Breast epithelium (tissue), 3 donors: ENCODE measurements at regions not wholly inside any gene's neighbourhood (a gene's known extent, or its start where the extent isn't known, plus 50 kb on each side); places are given as distances from the start of the nearest gene placed in this dataset.

Experiments used
- POLR2A ChIP-seq: fragments of 450-650 bp; IDR thresholded peaks from one replicate; pipeline ENCODE4 v1.6.1; 2016; ENCODE audit warnings: antibody characterized with exemption, mild to moderate bottlenecking, moderate library complexity
- TF ChIP-seq, protein P1 (sequence below), 3 donors: fragments of 450-650 bp; IDR thresholded peaks; one replicate each; pipeline ENCODE4 v1.5.1; 2016 to 2017; ENCODE audit warnings: antibody characterized with exemption in 3 of 3, mild to moderate bottlenecking in 3 of 3, moderate library complexity in 3 of 3

DNA sequence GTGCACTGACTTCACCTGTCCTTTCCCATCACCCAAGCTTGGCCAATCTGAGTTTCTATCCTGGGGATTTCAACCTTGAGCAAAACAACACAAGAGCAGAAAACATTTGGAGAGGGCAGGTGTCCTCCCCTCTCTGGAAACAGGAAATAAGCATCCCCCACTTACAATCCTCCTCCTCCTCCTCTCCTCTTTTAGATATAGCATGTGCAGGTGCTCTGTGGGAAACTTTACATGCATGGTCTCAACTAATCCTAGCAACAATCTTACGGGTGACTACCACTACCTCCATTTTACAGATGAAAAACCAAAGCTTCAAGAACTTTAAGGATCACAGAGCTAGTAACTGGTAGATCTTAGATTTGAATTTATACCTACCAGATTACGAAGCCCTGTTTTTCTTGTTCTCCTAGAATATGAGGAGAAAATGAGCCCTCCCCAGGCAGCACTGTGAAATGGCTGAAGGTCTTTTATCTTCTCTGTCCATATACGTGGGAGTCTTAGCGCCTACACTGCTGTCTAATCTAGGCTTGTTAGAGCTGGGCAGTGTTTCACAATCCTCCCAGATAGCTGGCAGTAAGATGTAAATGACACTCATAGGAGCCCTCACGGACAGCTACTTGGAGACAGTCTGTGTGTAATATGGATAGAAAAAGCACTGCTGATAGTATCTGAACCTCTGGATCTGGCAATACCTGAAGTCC, 301.2 kb upstream of the PROK2 start:
- TF ChIP-seq, protein P1, sequence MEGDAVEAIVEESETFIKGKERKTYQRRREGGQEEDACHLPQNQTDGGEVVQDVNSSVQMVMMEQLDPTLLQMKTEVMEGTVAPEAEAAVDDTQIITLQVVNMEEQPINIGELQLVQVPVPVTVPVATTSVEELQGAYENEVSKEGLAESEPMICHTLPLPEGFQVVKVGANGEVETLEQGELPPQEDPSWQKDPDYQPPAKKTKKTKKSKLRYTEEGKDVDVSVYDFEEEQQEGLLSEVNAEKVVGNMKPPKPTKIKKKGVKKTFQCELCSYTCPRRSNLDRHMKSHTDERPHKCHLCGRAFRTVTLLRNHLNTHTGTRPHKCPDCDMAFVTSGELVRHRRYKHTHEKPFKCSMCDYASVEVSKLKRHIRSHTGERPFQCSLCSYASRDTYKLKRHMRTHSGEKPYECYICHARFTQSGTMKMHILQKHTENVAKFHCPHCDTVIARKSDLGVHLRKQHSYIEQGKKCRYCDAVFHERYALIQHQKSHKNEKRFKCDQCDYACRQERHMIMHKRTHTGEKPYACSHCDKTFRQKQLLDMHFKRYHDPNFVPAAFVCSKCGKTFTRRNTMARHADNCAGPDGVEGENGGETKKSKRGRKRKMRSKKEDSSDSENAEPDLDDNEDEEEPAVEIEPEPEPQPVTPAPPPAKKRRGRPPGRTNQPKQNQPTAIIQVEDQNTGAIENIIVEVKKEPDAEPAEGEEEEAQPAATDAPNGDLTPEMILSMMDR (IDR thresholded peaks at IDR 0.05) = no peak
- TF ChIP-seq POLR2A = no peak
